ENCODE measurements at regions not wholly inside any gene's neighbourhood (a gene's known extent, or its start where the extent isn't known, plus 50 kb on each side); places are given as distances from the start of the nearest gene placed in this dataset.

GRCh38 chr3:94413336-94414108, 350.7 kb downstream of the NSUN3 start:
- TF ChIP-seq PKNOX1 (IDR thresholded peaks at IDR 0.05) (no peak), BHLHE40 (IDR thresholded peaks at IDR 0.05; ENCODE audit: borderline replicate concordance) (no peak), NFRKB (IDR thresholded peaks at IDR 0.05) (no peak), HDGF (IDR thresholded peaks at IDR 0.05; ENCODE audit: borderline replicate concordance) (no peak), FOXA1 (IDR thresholded peaks at IDR 0.05) (no peak), SUZ12 (IDR thresholded peaks at IDR 0.05) (no peak), ELF4 (IDR thresholded peaks at IDR 0.05) (no peak), ARNT (IDR thresholded peaks at IDR 0.05) (no peak), SP1 (IDR thresholded peaks at IDR 0.05) (no peak)
